HEK293 (cell line): ENCODE measurements at regions not wholly inside any gene's neighbourhood (a gene's known extent, or its start where the extent isn't known, plus 50 kb on each side); places are given as distances from the start of the nearest gene placed in this dataset.

Experiments
- CTCF ChIA-PET: fragments of 350-600 bp; formaldehyde crosslinking; extraction: SDS; loops from one replicate; lab custom pipeline; 2021; ENCODE audit warnings: antibody characterized with exemption; lab: Yijun Ruan, JAX
- POLR2A ChIA-PET: fragments of 300-600 bp; formaldehyde crosslinking; extraction: SDS; loops from one replicate; lab custom pipeline; 2020; ENCODE audit warnings: antibody characterized with exemption, inconsistent platforms; lab: Yijun Ruan, JAX
- H3K27ac ChIP-seq: fragments of 200-500 bp; sonication (Bioruptor generic); 2 replicates; pipeline ENCODE4 v1.5.1; 2014; ENCODE audit warnings: low read depth, low read length, control low read depth, inconsistent platforms; ENCODE audit errors: extremely low read depth
- H3K36me3 ChIP-seq, 2 experiments: fragments of 200-500 bp in 1 of 2; sonication (Bioruptor generic) in 1 of 2; 1 replicate in 1 of 2; 2 replicates in 1 of 2; pipeline ENCODE4 v1.5.1; 2014 to 2017; ENCODE audit warnings: inconsistent platforms in 2 of 2, low read length in 2 of 2; ENCODE audit not compliant: control insufficient read depth in 2 of 2, insufficient read depth in 1 of 2
- H3K4me1 ChIP-seq: fragments of 200-500 bp; sonication (Bioruptor generic); 2 replicates; pipeline ENCODE4 v1.5.1; 2014; ENCODE audit warnings: mild to moderate bottlenecking, low read length, inconsistent platforms; ENCODE audit not compliant: control insufficient read depth, insufficient read depth
- H3K4me3 ChIP-seq: 2 replicates; pipeline ENCODE4 v1.5.1; 2011; ENCODE audit warnings: low read depth, mild to moderate bottlenecking, control low read depth, low read length, moderate library complexity
- H3K9me3 ChIP-seq: fragments of 200-500 bp; sonication (Bioruptor generic); 2 replicates; pipeline ENCODE4 v1.5.1; 2014; ENCODE audit warnings: low read depth, low read length, inconsistent platforms; ENCODE audit not compliant: control insufficient read depth, insufficient read depth
- FEZF1 ChIP-seq: fragments of 450-650 bp; formaldehyde crosslinking; IDR thresholded peaks from 2 replicates; pipeline ENCODE4 v1.5.1; 2016; ENCODE audit warnings: missing biosample characterization, missing genetic modification characterization
- GLI2 ChIP-seq: fragments of 450-650 bp; formaldehyde crosslinking; IDR thresholded peaks from 2 replicates; pipeline ENCODE4; 2017; ENCODE audit warnings: missing biosample characterization, missing genetic modification characterization, low read depth, borderline replicate concordance
- GLIS2 ChIP-seq: fragments of 450-650 bp; formaldehyde crosslinking; IDR thresholded peaks from 2 replicates; pipeline ENCODE4 v1.5.1; 2016; ENCODE audit warnings: missing biosample characterization, missing genetic modification characterization
- MEIS1 ChIP-seq: sonication (generic); formaldehyde crosslinking; IDR thresholded peaks from 2 replicates; pipeline ENCODE4 v1.8.1; 2022; ENCODE audit warnings: missing genetic modification reagents, mild to moderate bottlenecking, borderline replicate concordance
- PRDM1 ChIP-seq: fragments of 450-650 bp; formaldehyde crosslinking; IDR thresholded peaks from 2 replicates; pipeline ENCODE4; 2016; ENCODE audit warnings: missing biosample characterization, missing genetic modification characterization
- RBAK ChIP-seq: fragments of 450-650 bp; formaldehyde crosslinking; IDR thresholded peaks from 2 replicates; pipeline ENCODE4 v1.5.1; 2016; ENCODE audit warnings: missing biosample characterization, missing genetic modification characterization
- SP7 ChIP-seq: fragments of 450-650 bp; formaldehyde crosslinking; IDR thresholded peaks from 2 replicates; pipeline ENCODE4 v1.5.1; 2016; ENCODE audit warnings: missing biosample characterization, missing genetic modification characterization
- TCF7L2 ChIP-seq: IDR thresholded peaks from 2 replicates; pipeline ENCODE4 v1.6.1; 2011; ENCODE audit warnings: low read depth, mild to moderate bottlenecking, inconsistent platforms, low read length, moderate library complexity, borderline replicate concordance
- TRIM28 ChIP-seq: IDR thresholded peaks from 2 replicates; pipeline ENCODE4 v1.6.1; 2011; ENCODE audit warnings: low read length, control low read depth, borderline replicate concordance
- ZBTB17 ChIP-seq: fragments of 450-650 bp; formaldehyde crosslinking; IDR thresholded peaks from 2 replicates; pipeline ENCODE4 v1.5.1; 2016; ENCODE audit warnings: missing biosample characterization, missing genetic modification characterization
- ZNF10 ChIP-seq: fragments of 450-650 bp; formaldehyde crosslinking; IDR thresholded peaks from 2 replicates; pipeline ENCODE4 v1.5.1; 2017; ENCODE audit warnings: missing biosample characterization, missing genetic modification characterization
- ZNF184 ChIP-seq: fragments of 450-650 bp; IDR thresholded peaks from 2 replicates; pipeline ENCODE4 v1.5.1; 2018; ENCODE audit warnings: missing biosample characterization, mild to moderate bottlenecking, missing genetic modification characterization
- ZNF274 ChIP-seq, 2 experiments: fragments of 200-500 bp in 1 of 2; fragments of 450-650 bp in 1 of 2; sonication (Bioruptor generic) in 1 of 2; formaldehyde crosslinking in 1 of 2; IDR thresholded peaks; 2 replicates each; pipeline versions ENCODE4 v1.5.1 to v1.6.1; 2014 to 2016; ENCODE audit warnings: borderline replicate concordance in 1 of 2, inconsistent platforms in 1 of 2, low read length in 1 of 2, missing biosample characterization in 1 of 2, missing genetic modification characterization in 1 of 2
- ZNF324 ChIP-seq: fragments of 450-650 bp; formaldehyde crosslinking; IDR thresholded peaks from 2 replicates; pipeline ENCODE4 v1.5.1; 2016; ENCODE audit warnings: missing biosample characterization, missing genetic modification characterization
- ZNF335 ChIP-seq: fragments of 450-650 bp; formaldehyde crosslinking; conservative IDR thresholded peaks from 2 replicates; pipeline ENCODE4 v1.5.1; 2016; ENCODE audit warnings: missing biosample characterization, missing genetic modification characterization
- ZNF423 ChIP-seq: fragments of 450-650 bp; formaldehyde crosslinking; IDR thresholded peaks from 2 replicates; pipeline ENCODE4 v1.5.1; 2016; ENCODE audit warnings: missing biosample characterization, missing genetic modification characterization
- ZNF473 ChIP-seq: fragments of 450-650 bp; formaldehyde crosslinking; IDR thresholded peaks from 2 replicates; pipeline ENCODE4 v1.5.1; 2017; ENCODE audit warnings: missing biosample characterization, missing genetic modification characterization
- ZNF48 ChIP-seq: fragments of 450-650 bp; formaldehyde crosslinking; IDR thresholded peaks from 2 replicates; pipeline ENCODE4 v1.5.1; 2016; ENCODE audit warnings: missing biosample characterization, missing genetic modification characterization
- ZNF560 ChIP-seq: fragments of 450-650 bp; formaldehyde crosslinking; IDR thresholded peaks from 2 replicates; pipeline ENCODE4 v1.5.1; 2017; ENCODE audit warnings: missing biosample characterization, missing genetic modification characterization, borderline replicate concordance
- ZNF571 ChIP-seq: fragments of 450-650 bp; formaldehyde crosslinking; IDR thresholded peaks from 2 replicates; pipeline ENCODE4 v1.5.0; 2017; ENCODE audit warnings: missing biosample characterization, missing genetic modification characterization
- ZNF623 ChIP-seq: fragments of 450-650 bp; formaldehyde crosslinking; IDR thresholded peaks from 2 replicates; pipeline ENCODE4 v1.5.1; 2016; ENCODE audit warnings: missing biosample characterization, missing genetic modification characterization
- ZNF654 ChIP-seq: fragments of 450-650 bp; formaldehyde crosslinking; IDR thresholded peaks from 2 replicates; pipeline ENCODE4 v1.5.1; 2016; ENCODE audit warnings: low read depth, missing biosample characterization, missing genetic modification characterization
- TF ChIP-seq, protein P1 (sequence below): fragments of 450-650 bp; formaldehyde crosslinking; IDR thresholded peaks from 2 replicates; pipeline ENCODE4 v1.5.1; 2016; ENCODE audit warnings: missing biosample characterization, missing genetic modification characterization
- TF ChIP-seq, protein P2 (sequence below): fragments of 450-650 bp; formaldehyde crosslinking; IDR thresholded peaks from 2 replicates; pipeline ENCODE4; 2016; ENCODE audit warnings: missing biosample characterization, missing genetic modification characterization

DNA sequence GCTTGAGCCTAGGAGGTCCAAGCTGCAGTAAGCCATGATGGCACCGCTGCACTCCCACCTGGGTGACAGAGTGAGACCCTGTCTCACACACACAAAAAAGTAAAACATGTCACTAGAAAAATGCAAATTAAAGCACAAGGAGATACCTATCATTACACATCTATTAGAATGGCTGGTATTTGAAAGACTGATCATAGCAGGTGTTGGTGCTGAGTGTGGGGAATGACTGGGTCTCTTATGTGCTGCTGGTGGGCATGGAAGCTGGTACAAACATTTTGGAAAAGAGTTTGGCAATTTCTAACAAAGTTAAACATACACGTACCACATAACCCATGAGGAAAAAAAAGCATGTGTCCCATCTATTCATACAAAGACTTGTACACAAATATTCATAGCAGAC is 142.1 kb upstream of the ZBTB40 start:
- no peak overlapping the region for H3K27ac ChIP-seq
- H3K9me3 ChIP-seq: no peaks in the 10 kb centered on the region
- no peak for TF ChIP-seq ZNF335 (tag by site-specific recombination)
- TF ChIP-seq RBAK (tag by site-specific recombination): no peak
- no peak for TF ChIP-seq PRDM1
- TF ChIP-seq TRIM28: no peak
- no peak for TF ChIP-seq ZBTB17 (tag by site-specific recombination)
- TF ChIP-seq ZNF654 (tag by site-specific recombination): no peak
- TF ChIP-seq ZNF184: peak; percentile 98
- no peak overlapping the region for H3K4me3 ChIP-seq
- ChIA-PET CTCF (interaction anchor here (0.6 to 1.0 kb wide), 2 partner anchors 107 to 1734 kb away, joined by 3 to 4 read pairs; no protein-coding TSS in a partner anchor), POLR2A (no interaction called here)
- H3K36me3 ChIP-seq: no peaks in the 10 kb centered on the region
- H3K4me1 ChIP-seq: no peaks in the 10 kb centered on the region

DNA sequence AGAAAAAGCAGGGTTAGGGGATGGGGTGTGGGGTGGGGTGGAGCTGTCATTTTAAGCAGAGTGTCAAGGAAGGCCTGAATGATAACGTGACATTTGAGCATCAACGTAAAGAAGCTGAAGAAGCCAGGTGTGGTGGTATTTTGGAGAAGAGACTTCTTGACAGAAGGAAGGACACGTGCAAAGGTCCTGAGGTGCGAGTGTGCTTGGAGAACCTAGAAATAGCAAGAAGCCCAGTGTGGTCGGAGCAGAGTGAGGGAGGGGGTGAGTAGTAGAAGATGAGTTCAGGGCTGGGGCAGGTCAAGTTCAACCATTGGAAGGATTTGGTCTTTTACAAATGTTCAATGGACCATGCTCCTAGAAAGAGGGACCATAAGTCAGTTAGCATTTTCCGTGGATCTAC is 140.2 kb upstream of the ZBTB40 start:
- Histone ChIP-seq H3K27ac (no peak overlapping the region), H3K4me1 (no peaks in the 10 kb centered on the region), H3K4me3 (no peak overlapping the region), H3K36me3 (no peaks in the 10 kb centered on the region), H3K9me3 (no peaks in the 10 kb centered on the region)
- TF ChIP-seq MEIS1 (CRISPR knock-in tag) (no peak), ZNF623 (tag by site-specific recombination) (peak; percentile 94)
- TF ChIP-seq, protein P1, sequence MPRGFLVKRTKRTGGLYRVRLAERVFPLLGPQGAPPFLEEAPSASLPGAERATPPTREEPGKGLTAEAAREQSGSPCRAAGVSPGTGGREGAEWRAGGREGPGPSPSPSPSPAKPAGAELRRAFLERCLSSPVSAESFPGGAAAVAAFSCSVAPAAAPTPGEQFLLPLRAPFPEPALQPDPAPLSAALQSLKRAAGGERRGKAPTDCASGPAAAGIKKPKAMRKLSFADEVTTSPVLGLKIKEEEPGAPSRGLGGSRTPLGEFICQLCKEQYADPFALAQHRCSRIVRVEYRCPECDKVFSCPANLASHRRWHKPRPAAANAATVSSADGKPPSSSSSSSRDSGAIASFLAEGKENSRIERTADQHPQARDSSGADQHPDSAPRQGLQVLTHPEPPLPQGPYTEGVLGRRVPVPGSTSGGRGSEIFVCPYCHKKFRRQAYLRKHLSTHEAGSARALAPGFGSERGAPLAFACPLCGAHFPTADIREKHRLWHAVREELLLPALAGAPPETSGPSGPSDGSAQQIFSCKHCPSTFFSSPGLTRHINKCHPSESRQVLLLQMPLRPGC (tag by site-specific recombination): no peak
- POLR2A ChIA-PET: no interaction called here
- CTCF ChIA-PET: interaction anchor here (0.5 to 0.6 kb wide), 2 partner anchors 109 to 135 kb away, joined by 3 to 5 read pairs; no protein-coding TSS in a partner anchor

DNA sequence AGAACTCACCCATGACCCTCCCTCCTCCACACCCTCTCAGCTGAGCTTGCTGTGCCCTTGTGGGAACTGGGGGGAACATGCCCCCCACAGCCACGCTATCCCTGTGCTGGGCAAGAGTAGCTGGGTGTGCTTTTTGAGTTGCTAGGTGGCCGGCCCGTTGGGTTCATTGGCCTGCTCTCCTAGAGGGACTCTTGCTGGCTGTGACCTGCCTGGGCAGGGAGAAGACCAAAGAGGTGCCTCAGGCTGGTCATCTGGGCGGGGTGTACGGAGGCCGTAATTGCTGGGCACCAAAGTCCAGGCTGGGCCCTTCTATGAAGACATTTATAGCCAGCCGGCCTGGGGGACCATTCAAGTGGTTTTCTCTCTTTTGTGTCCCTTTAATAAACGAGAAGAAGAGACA is 138.3 kb upstream of the ZBTB40 start:
- Histone ChIP-seq H3K27ac (no peak overlapping the region), H3K4me3 (no peak overlapping the region), H3K4me1 (peaks cover 2% of the 10 kb centered on the region; the same call in 1 of the 2 replicates), H3K9me3 (no peaks in the 10 kb centered on the region), H3K36me3 (no peaks in the 10 kb centered on the region)
- no peak for TF ChIP-seq ZNF423 (tag by site-specific recombination)
- no peak for TF ChIP-seq SP7 (tag by site-specific recombination)
- TF ChIP-seq, protein P2, sequence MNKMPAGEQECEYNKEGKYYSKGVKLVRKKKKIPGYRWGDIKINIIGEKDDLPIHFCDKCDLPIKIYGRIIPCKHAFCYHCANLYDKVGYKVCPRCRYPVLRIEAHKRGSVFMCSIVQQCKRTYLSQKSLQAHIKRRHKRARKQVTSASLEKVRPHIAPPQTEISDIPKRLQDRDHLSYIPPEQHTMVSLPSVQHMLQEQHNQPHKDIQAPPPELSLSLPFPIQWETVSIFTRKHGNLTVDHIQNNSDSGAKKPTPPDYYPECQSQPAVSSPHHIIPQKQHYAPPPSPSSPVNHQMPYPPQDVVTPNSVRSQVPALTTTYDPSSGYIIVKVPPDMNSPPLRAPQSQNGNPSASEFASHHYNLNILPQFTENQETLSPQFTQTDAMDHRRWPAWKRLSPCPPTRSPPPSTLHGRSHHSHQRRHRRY (tag by site-specific recombination): no peak
- TF ChIP-seq FEZF1: no peak
- no peak for TF ChIP-seq ZNF274 (IDR thresholded peaks at IDR 0.05; ENCODE audit: low read length)
- no peak for TF ChIP-seq ZNF274 (tag by site-specific recombination; IDR thresholded peaks at IDR 0.05; ENCODE audit: borderline replicate concordance)
- TF ChIP-seq ZNF473 (tag by site-specific recombination): no peak
- POLR2A ChIA-PET: no interaction called here
- CTCF ChIA-PET: no interaction called here

DNA sequence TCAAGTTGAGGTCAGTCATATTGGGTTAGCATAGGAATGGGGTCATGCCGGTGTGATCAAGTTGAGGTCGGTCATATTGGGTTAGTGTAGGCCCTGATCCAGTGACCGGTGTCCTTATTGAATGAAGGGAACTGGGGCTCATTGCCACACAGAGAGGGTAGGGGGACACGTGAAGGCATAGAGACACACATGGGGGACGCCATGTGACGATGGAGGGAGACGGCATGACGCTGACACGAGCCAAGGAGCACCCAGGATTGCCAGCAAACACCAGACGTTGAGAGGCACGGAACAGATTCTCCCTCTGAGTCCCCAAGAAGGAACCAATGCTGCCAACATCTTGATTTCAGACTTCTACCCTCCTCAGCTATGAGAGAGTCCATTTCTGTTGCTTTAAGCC is 136.9 kb upstream of the ZBTB40 start:
- H3K9me3 ChIP-seq: no peaks in the 10 kb centered on the region
- POLR2A ChIA-PET: no interaction called here
- CTCF ChIA-PET: interaction anchor here (0.6 to 0.9 kb wide), 2 partner anchors 77 to 171 kb away, joined by 3 read pairs; no protein-coding TSS in a partner anchor
- peaks cover 4% of the 10 kb centered on the region; the same call in 1 of the 2 replicates for H3K4me1 ChIP-seq
- H3K27ac ChIP-seq: no peak overlapping the region
- H3K36me3 ChIP-seq: no peaks in the 10 kb centered on the region
- no peak overlapping the region for H3K4me3 ChIP-seq
- TF ChIP-seq ZNF48 (tag by site-specific recombination) (no peak), TCF7L2 (no peak), ZNF274 (IDR thresholded peaks at IDR 0.05; ENCODE audit: low read length) (no peak), ZNF274 (tag by site-specific recombination; IDR thresholded peaks at IDR 0.05; ENCODE audit: borderline replicate concordance) (no peak), ZNF654 (tag by site-specific recombination) (no peak), ZNF10 (no peak), ZNF560 (no peak), ZNF571 (tag by site-specific recombination) (no peak), GLIS2 (tag by site-specific recombination) (no peak), ZBTB17 (tag by site-specific recombination) (no peak), ZNF324 (tag by site-specific recombination) (no peak), GLI2 (tag by site-specific recombination) (no peak)
- TF ChIP-seq, all 188 proteins: peak for 0
